ENCODE measurements at regions not wholly inside any gene's neighbourhood (a gene's known extent, or its start where the extent isn't known, plus 50 kb on each side); places are given as distances from the start of the nearest gene placed in this dataset.

GRCh38 chr7:80393786-80394185, 118.1 kb downstream of the GNAT3 start:
- Histone ChIP-seq H3K9me3 (no peaks in the 10 kb centered on the region), H3K27ac (no peak overlapping the region), H3K4me1 (no peaks in the 10 kb centered on the region), H3K4me2 (no peak overlapping the region), H3K4me3 (no peak overlapping the region)
- WGBS (ENCODE audit: missing lambda C conversion rate), result 80% methylated on average over 2 of the region's 2 CpGs
- TF ChIP-seq NFE2L2 (conservative IDR thresholded peaks at IDR 0.05; ENCODE audit: low read length) (no peak), ESRRA (IDR thresholded peaks at IDR 0.05; ENCODE audit: borderline replicate concordance, low read length) (no peak), ELK1 (IDR thresholded peaks at IDR 0.05; ENCODE audit: low read depth, low read length) (no peak), HMGXB4 (CRISPR knock-in tag; IDR thresholded peaks at IDR 0.05; ENCODE audit: borderline replicate concordance) (no peak), SREBF2 (IDR thresholded peaks at IDR 0.05) (no peak), PHF8 (IDR thresholded peaks at IDR 0.05; ENCODE audit: borderline replicate concordance, low read depth) (no peak), KDM5A (IDR thresholded peaks at IDR 0.05) (no peak), JUN (IDR thresholded peaks at IDR 0.05) (no peak), HOXB13 (CRISPR knock-in tag; IDR thresholded peaks at IDR 0.05; ENCODE audit: low read depth) (no peak), HEYL (CRISPR knock-in tag; IDR thresholded peaks at IDR 0.05) (no peak), HDAC2 (IDR thresholded peaks at IDR 0.05) (no peak), ZNF302 (CRISPR knock-in tag; IDR thresholded peaks at IDR 0.05) (no peak), EHF (CRISPR knock-in tag; IDR thresholded peaks at IDR 0.05) (no peak), FOXS1 (CRISPR knock-in tag; IDR thresholded peaks at IDR 0.05) (no peak), HES2 (IDR thresholded peaks at IDR 0.05) (no peak)
- no peak for FAIRE-seq
- DNase-seq (ENCODE audit: low read depth in 1 of 2, low spot score in 1 of 2), result no peak
- no peak for ATAC-seq
- POLR2A ChIA-PET, result no interaction called here
- CTCF ChIA-PET, result interaction anchor here (0.6 to 5.2 kb wide), 6 partner anchors 9 to 327 kb away, joined by 3 to 37 read pairs (median 11); partner anchors contain the start of gene GNAI1

- POLR2A ChIA-PET, result interaction anchor here (1.2 kb wide), 1 partner anchor 258 kb away, joined by 4 read pairs; the partner anchor contains the start of gene GNAI1
- CTCF ChIA-PET, result interaction anchor here (0.7 to 5.2 kb wide), 20 partner anchors 10 to 345 kb away, joined by 3 to 37 read pairs (median 4); partner anchors contain the start of gene GNAI1
- FAIRE-seq (peak; percentile 70), DNase-seq (ENCODE audit: low read depth in 1 of 2, low spot score in 1 of 2) (peak; percentile 3 to 36), ATAC-seq (peak in 1 of 2 experiments; percentile 61; a peak in 3 of 6 replicates)
- H3K4me3 ChIP-seq, result no peak overlapping the region
- no peak overlapping the region for H3K4me2 ChIP-seq
- no peaks in the 10 kb centered on the region for H3K4me1 ChIP-seq
- 41% methylated on average over 4 of the region's 4 CpGs for WGBS (ENCODE audit: missing lambda C conversion rate)
- H3K27ac ChIP-seq, result no peak overlapping the region
- no peaks in the 10 kb centered on the region for H3K9me3 ChIP-seq
- no peak for TF ChIP-seq HDAC2 (IDR thresholded peaks at IDR 0.05)
- TF ChIP-seq CEBPB (IDR thresholded peaks at IDR 0.05), result no peak
- no peak for TF ChIP-seq HMGXB4 (CRISPR knock-in tag; IDR thresholded peaks at IDR 0.05; ENCODE audit: borderline replicate concordance)
- no peak for TF ChIP-seq HEYL (CRISPR knock-in tag; IDR thresholded peaks at IDR 0.05)
- no peak for TF ChIP-seq GATA3 (IDR thresholded peaks at IDR 0.05; ENCODE audit: borderline replicate concordance)
- no peak for TF ChIP-seq EHMT2 (IDR thresholded peaks at IDR 0.05; ENCODE audit: low read depth)
- no peak for TF ChIP-seq HES2 (IDR thresholded peaks at IDR 0.05)
- TF ChIP-seq NR3C1 (IDR thresholded peaks at IDR 0.05), result no peak
- no peak for TF ChIP-seq FOXS1 (CRISPR knock-in tag; IDR thresholded peaks at IDR 0.05)
- TF ChIP-seq FOSL2 (IDR thresholded peaks at IDR 0.05), result no peak
- TF ChIP-seq FOSL2 (CRISPR knock-in tag; IDR thresholded peaks at IDR 0.05), result no peak
- no peak for TF ChIP-seq REST (IDR thresholded peaks at IDR 0.05)
- TF ChIP-seq SMC3 (IDR thresholded peaks at IDR 0.05), result peak; percentile 91
- TF ChIP-seq ZNF302 (CRISPR knock-in tag; IDR thresholded peaks at IDR 0.05), result no peak
- TF ChIP-seq CHD2 (IDR thresholded peaks at IDR 0.05; ENCODE audit: low read length, partially characterized antibody), result no peak
- TF ChIP-seq PHF8 (IDR thresholded peaks at IDR 0.05; ENCODE audit: borderline replicate concordance, low read depth), result no peak
- TF ChIP-seq ESRRA (IDR thresholded peaks at IDR 0.05; ENCODE audit: borderline replicate concordance, low read length), result no peak
- TF ChIP-seq RAD21 (conservative IDR thresholded peaks at IDR 0.05 in 1 of 2, IDR thresholded peaks at IDR 0.05 in 1 of 2), result peak; percentile 70 to 77
Observed at GRCh38 chr7:80392229-80393169, 119.4 kb downstream of the GNAT3 start.

Data from A549 (cell line).